NCI-H69 (cell line): ENCODE measurements at regions not wholly inside any gene's neighbourhood (a gene's known extent, or its start where the extent isn't known, plus 50 kb on each side); places are given as distances from the start of the nearest gene placed in this dataset.

Experiments
- DNase-seq: peaks from one replicate; lab custom pipeline; 2025; lab: John Stamatoyannopoulos, UW

DNA sequence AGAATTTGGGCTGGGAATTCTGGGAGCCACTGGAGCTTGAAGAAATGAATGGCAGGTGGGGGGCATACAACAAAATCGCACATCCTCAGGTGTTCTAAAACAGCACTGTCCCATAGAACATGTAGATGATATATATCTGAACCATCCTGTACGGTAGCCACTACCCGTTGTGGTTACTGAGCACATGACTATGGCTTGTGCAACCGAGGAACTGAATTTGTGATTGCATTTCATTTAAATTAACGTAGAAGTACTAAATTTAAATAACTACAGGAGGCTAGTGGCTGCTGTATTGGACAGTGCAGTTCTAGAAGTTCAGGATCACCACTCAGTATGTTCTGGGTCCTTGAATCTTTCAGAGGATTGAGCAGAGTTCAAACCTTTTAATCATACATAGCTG, 172.4 kb downstream of the PHETA1 start:
- DNase-seq: no peak

DNA sequence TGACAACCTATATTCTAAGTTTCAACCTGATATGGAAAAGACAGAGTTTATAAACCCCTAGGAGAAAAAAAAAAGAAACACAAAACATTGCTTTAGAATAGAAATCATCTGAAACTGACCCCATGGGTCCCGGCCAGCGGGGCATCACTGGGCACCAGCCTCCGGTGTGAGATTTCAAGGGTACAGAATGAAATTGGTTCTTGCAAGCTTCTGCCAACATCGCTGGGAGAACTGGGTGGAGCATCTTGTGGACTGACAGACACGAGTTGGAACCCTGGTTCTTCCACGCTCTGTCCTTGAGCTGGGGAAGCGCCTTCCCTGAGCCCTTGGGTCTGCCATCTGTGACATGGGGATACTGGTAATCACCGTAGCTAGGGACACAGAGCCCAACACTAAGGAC, 173.6 kb downstream of the PHETA1 start:
- no peak for DNase-seq

DNA sequence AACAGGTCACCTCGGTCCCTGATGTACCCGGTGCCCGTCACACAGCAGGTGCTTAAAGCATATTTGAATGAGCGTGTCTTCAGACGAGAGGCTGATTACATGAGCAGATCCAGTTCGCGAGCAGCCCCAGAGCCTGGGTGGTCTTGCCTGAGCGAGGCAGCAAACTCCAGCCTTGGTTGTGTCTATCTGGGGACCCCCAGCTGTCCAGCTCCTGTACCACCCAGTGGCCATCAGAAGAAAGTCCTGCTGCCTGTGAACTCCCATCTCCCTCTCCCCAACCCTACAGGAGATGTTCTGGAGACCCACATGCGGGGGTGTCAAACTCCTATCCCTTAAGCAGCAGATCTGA, 174.2 kb downstream of the PHETA1 start:
- no peak for DNase-seq

DNA sequence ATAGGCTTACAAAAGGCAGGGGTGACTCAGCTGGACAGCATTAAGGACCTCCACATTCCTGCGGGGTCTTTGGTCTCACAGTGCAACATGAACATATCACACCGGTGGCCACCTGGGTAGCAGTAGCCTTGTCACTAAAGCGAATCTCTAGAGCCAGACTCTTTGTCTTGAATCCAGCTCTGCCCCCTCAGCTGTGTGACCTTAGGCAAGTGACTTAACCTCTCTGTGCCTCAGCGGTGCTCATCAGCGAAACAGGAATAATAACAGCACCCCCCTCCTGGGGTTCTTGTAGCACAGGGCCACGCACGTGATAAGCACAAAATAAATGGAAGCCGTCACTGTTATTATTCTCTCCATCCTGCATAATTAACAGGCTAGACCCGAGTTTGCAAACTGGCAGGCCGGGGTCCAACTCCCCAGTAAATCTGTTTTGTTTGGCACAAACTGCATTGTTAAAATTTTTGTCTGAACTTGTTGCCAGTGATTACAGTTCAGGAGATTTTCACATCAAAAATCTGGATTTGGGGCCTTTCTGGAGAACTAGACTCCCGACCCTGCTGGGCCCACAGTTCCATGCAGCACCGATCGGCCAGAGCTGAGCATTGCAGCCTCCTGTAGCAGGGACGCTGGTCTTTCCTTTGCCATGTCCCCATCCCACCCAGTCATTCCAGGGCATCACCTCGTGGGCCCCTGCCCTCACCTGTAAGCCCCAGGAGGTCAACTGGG, 174.8 kb downstream of the PHETA1 start:
- no peak for DNase-seq

DNA sequence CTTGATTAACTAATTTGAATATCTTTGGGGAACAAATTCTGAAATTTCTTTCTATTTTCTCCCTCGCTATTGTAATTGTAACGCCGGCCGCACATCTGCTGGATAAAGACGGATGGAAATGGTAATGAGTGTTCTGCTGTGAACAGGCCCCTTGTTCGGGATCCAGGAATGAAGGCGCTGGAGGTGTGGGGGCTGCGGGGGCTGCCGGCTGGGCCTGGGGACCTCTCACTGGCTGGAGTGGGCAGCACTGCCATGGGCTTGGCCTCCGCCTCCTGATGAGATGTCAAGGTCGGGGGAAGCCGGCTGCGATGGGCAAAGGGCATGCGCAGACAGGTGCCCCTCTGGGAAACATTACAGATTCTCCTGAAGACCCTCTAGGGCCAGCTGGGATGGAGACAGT, 175.4 kb downstream of the PHETA1 start:
- no peak for DNase-seq

DNA sequence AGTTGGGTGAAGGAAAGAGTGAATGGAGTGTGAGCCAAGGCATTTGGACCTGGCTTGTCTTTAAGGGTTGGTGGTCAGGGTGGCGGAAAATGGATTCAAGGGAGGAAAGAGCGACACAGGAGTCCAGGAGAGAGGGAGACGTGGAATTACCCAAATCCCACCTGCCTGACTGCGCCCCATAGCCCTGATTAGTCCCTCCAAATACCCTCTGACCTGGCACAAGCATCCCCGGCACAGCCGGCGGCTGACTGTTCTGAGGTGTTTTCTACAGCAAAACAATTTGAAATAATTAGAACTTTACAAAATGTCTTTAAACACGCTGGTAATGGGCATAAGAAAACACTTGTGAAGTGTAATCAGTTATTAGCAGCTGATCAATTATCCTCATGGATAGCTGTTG, 175.8 kb downstream of the PHETA1 start:
- no peak for DNase-seq

DNA sequence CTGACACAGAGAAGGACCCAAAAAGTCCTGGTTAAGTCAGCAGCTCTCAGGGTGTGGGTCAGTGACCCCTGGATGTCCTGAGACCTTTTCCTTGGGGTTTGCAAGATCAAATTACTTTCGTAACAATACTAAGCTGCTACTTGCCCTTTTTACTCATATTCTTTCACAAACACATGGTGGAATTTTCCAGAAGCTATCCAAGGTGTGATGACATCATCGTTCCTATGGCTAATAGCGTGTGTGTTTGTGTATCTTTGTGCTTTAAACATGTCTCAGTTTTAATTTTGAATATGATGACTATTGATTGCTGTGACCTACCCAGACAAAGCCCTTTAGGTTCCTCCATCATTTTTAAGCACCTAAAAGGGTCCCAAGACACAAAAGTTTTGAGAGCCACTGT, 176.2 kb downstream of the PHETA1 start:
- no peak for DNase-seq

DNA sequence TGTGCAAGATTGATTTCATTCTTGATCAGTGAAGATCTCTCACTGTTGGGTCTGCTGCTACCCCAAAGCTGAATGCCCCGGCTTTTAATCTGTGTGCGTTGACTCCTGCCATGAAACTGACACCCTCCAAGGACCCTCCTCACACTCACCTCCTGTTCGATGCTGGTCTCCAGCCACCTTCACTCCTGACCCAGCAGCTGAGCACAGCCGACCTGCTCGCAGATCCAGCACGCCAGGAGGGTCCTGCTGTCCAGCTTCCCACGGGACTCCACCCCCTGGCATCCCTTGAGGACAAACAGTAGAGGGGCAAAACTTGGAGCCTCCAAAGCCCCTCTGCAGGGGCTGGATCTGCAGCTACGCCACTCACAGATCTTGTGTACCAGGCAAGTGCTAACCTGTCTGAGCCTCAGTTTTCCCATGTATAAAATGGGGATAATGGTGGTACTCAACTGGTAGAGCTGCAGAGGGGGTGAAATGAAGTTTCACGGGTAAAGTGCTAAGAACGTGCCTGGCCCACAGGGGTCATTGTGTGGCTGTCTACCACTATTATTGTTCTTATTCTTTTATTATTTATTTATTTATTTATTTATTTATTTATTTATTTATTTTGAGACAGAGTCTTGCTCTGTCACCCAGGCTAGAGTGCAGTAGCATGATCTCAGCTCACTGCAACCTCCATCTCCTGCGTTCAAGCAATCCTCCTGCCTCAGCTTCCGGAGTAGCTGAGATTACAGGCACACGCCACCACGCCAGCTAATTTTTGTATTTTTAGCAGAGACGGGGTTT, 178.0 kb downstream of the PHETA1 start:
- DNase-seq: no peak

DNA sequence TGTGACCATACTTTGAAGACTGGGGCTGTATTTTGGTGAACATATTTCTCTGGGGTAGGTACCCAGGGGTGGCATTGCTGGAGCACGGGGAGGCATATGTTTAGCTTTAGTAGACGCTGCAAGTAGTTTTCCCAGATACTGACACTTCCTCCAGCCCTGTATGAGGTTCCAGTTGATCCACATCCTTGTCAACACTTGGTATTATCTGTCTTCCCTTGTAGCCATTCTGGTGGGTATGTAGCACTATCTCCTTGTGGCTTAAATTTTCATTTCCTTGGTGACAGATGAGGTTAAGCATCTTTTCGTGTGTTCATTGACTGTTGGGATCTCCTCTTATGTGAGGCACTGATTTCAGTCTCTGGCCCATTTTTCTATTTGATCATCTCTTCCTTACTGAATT, 179.1 kb downstream of the PHETA1 start:
- DNase-seq: no peak

DNA sequence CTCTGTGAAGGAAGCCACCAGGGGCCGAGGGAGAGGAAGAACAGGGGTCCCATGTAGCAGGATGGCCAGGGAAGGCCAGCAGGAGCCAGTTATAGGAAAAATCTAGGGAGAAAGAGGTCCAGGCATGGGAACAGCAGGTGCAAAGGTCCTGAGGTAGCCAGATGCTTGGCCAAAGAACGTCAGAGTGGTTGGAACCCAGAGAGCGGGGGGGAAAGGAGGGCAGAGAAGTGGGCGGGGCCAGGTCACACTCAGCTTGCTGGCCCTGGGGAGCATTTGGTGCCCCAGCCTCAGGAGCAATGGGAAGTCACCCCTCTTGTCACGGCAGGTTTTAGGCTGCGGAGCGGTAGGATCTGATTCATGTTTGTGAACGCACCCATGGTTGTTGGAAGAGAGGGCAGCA, 180.5 kb downstream of the PHETA1 start:
- no peak for DNase-seq

DNA sequence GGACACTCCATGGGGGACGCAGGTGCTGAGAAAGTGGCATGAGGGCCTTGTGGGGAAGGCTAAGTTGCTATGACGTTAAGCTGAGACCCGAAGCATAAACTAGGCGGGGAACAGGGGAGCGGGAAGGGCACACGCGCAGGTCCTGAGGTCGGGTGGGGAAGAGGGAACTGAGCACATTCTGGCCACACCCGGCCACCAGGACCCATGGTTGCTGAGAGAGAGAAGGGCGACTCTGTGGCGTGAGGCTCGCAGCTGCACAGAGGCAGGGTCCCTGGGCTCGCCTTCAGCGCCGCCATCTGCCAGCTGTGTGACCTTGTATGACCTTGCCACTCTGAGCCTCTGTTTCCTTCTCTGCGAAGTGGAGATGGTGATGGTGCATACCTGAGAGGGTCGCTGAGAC, 182.5 kb downstream of the PHETA1 start:
- no peak for DNase-seq

DNA sequence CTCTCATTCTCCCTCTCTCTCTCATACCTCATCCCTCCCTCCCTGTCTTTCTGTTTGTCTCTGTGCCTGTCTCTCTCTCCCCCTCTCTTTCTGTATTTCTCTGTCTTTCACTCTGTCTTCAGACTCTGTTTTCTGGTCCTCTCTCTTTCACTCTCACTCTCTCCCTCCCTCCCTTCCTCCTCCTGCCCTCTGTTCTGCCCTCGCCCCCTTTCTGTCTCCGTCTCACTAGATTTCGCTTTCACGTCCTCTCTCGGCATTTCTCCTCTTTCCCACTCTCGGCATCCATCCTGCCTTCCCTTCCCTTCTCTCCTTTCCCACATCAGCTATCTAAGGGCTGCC, 183.0 kb downstream of the PHETA1 start:
- DNase-seq: no peak

DNA sequence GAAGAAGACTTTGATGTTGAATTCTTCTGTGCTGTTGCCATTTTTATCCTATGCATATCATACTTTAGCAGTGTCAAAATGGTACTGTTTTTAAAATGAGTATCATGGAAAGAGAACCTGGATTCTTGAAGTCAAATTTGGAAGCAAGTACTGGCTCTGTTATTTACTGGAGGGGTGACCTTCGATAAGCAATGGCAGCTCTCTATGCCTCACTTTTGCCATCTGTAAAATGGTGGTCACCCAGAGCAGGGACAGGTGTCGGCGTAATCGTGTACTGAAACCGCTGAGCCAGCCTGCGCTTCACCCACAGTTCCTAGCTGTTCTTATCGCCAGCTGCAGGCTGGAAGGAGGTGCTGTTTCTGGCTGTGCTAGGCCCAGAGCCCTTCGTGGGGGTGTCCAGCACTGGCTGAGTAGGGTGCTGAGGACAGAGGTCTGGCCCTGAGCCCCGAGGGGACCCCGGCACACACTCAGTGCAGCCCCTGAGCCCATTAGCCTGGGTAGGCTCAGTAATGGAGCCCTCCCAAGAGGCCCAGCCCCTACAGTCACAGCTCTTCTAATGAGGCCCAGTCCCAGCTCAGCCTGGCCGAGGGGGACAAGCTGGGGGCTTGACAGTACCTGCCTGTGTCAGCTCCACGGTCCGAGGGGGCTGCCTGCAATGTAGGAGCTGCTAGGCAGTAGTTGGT, 183.5 kb downstream of the PHETA1 start:
- no peak for DNase-seq

DNA sequence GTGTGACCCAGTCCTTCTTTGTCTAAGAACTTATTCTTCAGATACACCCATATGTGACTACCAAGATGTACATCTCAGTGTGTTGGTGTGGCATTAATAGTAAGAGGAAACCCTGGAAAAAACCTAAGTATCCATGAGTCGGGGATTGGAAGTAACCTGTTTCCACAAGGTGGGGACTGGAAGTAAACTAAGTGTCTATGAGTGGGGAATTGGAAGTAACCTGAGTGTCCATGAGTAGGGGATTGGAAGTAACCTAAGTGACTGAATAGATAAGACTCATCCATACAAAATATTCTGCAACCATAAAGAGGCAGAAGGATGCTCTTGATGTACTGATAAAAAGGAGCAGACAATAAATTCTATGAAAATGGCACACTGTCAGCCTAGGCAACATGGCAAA, 184.7 kb downstream of the PHETA1 start:
- no peak for DNase-seq

DNA sequence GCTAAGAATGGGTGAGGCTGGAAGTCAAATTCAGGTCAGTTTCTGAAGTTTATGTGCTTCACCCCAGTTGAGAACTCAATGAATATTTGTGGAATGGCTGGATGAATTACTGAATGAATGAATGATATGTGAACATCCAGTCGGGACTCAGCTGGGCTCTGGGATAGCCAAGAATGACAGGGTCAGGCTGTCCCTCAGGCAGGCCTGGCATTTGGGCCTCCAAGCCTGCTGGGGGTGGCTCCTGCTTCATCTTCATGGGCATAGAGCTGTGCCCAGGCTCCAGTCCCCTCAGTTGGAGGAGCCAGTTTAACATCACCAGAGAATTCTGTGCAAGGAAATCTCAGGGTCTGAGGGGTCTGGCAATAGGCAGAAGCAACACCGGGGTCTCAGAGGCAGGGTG, 185.8 kb downstream of the PHETA1 start:
- no peak for DNase-seq

DNA sequence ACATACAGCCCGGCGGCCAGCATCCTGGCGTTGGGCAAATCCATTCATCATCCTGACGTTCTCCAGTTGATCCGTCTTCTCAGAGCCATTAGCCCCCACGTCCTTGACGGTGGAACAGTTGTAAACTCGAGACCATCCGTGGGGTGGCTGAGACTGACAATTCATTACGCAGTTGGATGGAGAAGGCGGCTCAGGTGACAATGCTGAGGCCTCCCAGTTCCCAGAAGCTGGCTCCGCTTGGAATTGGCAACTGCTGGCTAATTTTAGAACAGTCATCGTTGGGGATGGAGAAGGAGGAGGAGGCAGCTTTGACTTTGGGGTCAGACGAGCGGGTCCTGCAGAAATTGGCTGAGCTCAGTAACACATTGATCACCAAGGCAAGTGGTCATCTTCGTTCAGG, 186.5 kb downstream of the PHETA1 start:
- peak; percentile 85 for DNase-seq

DNA sequence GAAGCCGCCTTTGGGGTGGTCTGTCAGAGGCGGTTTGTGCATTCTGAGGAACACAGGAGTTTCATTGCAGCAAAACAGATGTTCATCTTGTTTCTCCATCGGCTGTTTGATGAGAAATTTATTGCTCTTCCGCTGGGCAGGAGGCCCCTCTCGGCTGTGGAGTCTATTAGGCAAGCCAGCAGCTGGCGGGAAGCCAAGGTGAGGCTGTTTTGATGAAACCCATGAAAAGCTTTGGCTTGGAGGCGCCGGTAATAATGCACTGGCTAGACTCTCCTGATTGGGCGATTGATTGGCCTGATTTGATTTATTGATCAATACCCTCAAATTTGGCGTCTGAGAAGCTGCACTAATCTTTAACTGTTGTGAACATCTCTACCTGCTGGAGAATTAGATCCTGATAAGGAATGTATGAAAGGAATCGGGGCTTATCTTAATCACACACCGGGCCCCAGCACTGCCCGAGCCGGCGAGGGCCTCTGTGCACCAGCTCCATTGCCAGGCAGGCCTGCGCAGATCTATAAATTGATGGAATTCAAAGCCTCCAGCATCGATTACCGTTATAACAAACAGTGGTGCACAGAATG, 187.7 kb downstream of the PHETA1 start:
- DNase-seq: peak; percentile 97

DNA sequence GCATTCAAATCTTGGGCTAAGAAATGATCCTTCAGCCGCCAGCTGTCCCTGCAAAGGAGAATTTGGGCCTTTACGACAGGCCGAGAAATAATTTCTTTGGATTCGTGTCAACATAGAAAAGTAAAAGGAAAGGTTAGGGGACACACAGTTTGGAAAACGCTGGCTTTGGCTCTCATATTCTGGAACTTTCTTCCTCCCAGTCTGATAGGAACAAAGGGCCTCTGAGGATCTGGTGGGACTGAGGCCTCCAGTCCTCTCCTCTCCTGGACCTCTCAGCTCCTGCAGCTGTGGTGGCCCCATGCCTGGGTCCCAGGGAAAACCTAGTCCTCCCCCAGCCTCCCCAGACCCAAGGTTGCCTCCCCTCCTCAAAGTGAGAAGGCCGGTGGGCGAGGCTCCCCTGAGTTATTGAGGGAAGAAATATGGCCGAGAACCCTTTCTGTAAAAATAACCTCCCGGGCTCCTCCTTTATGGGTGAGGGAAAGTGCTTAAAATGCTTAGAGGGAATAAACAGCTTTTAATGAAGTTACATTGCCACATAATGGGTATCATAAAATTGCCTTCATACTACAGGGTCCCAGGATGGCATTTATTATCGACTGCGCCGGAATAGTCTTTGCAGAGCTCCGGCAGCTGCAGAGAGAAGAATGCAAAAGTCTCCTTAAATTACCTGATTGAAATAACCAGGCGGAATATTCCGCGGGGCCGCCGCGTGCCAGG, 188.3 kb downstream of the PHETA1 start:
- DNase-seq: no peak

DNA sequence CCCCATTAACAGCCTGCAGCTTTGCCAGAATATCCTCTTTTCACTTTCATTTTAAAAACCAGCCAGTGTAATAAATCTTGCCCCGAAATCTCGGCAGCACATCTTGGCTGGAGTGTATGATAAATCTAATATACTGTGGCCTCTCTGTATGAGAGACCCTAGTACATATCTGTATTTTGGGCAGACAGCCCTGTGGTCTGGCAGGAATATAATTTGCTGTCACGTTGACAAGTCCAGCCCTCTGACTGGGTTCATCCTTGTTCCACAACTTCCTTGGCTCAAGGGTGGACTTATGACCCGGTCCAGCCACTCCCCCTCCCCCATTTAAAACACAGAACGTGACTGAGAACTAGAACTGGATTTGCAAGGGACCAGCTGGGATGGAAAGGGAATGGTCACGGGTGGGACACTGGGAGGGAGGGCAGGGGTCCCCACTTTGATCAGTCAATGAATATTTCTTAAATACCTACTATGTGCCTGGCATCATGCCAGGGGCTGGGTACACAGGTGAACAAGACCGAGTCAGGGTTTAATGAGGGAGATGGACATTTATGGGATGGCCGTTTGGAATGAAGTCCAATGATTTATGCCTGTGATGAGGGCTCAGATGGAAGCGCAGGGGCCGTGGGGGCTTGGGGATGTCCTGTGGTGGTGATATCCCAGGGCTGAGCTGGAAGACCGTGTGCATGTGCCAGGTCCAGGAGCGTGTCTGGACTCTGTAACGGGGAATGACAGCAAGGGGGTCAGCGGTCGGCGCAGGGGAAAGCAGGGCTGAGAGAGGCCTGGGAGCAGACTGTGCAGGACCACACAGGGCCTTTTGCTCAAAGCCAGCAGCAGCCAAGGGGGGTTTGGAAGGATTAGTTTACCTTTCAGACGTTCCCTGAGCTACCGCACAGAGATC, 190.5 kb downstream of the PHETA1 start:
- peak; percentile 16 for DNase-seq

DNA sequence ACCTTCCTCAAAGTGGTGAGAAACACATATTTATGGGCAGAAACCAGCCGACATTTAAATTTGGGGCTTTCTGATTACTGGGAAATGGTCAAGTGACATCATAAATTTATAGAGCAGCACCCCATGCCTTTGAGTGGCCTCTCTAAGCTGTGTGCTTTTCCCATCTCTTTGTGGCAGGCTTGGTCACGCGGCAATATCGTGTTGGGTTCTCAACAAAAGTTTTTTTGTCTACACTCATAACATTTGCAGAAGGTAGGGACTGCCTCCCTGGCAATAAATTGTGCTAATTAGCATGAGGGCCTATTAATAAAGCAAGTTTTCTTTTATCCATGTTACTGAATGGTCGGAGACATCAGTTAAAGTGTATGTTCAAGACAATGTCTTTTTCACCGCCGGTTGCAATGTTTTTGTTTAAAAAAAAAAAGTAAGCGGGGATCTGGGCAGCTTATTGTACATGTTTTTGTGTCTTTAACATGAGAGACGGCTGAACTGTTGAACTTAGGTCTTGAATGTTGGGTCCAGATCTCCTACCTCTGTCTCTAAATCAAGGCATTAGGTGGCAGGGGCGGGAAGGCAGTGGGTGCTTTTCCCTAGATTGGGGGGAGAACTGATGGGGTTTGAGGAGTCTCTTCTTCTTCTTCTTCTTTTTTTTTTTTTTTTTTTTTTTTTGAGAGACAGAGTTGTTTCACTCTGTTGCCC, 193.3 kb downstream of the PHETA1 start:
- no peak for DNase-seq

DNA sequence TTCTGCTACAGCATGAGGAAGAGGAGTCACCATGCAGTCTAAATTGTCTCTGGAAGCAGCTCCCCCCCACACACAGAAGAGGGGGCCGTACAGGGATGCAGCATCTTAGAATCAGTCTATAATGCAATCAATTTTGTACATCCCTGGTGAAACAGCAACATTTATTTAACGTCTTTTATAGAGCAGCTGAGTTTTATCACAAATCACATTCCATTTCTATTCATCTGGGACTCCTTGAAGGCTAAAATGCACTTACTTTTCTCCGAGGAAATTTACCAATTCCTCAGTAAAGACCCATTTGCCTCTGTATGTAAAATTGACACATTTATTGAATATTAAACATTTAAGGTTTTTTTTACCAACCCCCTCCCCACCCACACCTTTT, 193.9 kb downstream of the PHETA1 start:
- no peak for DNase-seq
